ENCODE measurements at regions not wholly inside any gene's neighbourhood (a gene's known extent, or its start where the extent isn't known, plus 50 kb on each side); places are given as distances from the start of the nearest gene placed in this dataset.
"Not testable (repeated sequence)": the region's sequence is repeated elsewhere in the genome, so short reads cannot be mapped to it uniquely, and the experiment has no call there.

DNA sequence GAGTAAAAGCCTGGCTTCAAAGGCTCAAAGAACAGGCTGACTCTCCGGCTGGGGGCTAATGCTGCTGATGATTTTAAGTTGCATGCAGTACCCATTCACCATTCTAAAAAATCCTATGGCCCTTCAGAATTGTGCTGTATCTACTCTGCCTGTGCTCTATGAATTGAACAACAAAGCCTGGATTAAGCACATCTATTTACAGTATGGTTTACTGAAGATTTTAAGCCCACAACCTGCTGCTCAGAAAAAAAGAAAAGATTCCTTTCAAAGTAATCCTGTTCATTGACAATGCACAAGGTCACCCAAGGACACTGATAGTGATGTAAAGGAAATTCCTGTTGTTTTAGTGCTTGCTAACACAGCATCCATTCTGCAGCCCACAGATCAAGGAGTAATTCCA lies 84.9 kb upstream of the SFRP2 start:
- no peak for DNase-seq
- TF ChIP-seq, protein P1, sequence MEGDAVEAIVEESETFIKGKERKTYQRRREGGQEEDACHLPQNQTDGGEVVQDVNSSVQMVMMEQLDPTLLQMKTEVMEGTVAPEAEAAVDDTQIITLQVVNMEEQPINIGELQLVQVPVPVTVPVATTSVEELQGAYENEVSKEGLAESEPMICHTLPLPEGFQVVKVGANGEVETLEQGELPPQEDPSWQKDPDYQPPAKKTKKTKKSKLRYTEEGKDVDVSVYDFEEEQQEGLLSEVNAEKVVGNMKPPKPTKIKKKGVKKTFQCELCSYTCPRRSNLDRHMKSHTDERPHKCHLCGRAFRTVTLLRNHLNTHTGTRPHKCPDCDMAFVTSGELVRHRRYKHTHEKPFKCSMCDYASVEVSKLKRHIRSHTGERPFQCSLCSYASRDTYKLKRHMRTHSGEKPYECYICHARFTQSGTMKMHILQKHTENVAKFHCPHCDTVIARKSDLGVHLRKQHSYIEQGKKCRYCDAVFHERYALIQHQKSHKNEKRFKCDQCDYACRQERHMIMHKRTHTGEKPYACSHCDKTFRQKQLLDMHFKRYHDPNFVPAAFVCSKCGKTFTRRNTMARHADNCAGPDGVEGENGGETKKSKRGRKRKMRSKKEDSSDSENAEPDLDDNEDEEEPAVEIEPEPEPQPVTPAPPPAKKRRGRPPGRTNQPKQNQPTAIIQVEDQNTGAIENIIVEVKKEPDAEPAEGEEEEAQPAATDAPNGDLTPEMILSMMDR (IDR thresholded peaks at IDR 0.05): no peak

DNA sequence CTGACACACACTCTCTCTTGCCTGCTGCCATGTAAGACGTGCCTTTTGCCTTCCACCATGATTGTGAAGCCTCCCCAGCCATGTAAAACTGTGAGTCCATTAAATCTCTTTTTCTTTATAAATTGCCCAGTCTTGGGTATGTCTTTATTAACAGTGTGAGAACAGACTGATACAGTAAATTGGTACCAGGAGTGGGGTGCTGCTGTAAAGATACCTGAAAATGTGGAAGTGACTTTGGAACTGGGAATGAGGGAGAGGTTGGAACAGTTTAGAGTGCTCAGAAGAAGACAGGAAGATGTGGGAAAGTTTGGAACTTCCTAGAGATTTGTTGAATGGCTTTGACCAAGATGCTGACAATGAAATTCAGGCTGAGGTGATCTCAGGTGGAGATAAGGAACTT lies 77.9 kb upstream of the SFRP2 start:
- intact Hi-C loops (cut with DNase I); H3K27ac ChIP-seq; DNase-seq; H3K27me3 ChIP-seq (ENCODE audit: low read depth); H3K36me3 ChIP-seq; H3K4me1 ChIP-seq; ATAC-seq; H3K4me3 ChIP-seq: not testable (repeated sequence)
- H3K9me3 ChIP-seq: peaks cover 20% of the 10 kb centered on the region

More for the DNA sequence above, 84.9 kb upstream of the SFRP2 start:
- no peaks in the 10 kb centered on the region for H3K36me3 ChIP-seq
- no peak overlapping the region for H3K27ac ChIP-seq
- H3K27me3 ChIP-seq (ENCODE audit: low read depth): no peaks in the 10 kb centered on the region
- H3K9me3 ChIP-seq: no peaks in the 10 kb centered on the region
- no peaks in the 10 kb centered on the region for H3K4me1 ChIP-seq
- intact Hi-C loops (cut with DNase I): no loop called here
- no peak overlapping the region for H3K4me3 ChIP-seq
- ATAC-seq: no peak

- Histone ChIP-seq H3K27me3 (ENCODE audit: low read depth) (no peaks in the 10 kb centered on the region), H3K27ac (no peak overlapping the region), H3K36me3 (no peaks in the 10 kb centered on the region), H3K9me3 (no peaks in the 10 kb centered on the region), H3K4me1 (no peaks in the 10 kb centered on the region), H3K4me3 (no peak overlapping the region)
- DNase-seq (no peak), ATAC-seq (no peak)
- TF ChIP-seq, protein P1 (IDR thresholded peaks at IDR 0.05): no peak
- intact Hi-C loops (cut with DNase I): no loop called here
Measured at GRCh38 chr4:153852501-153852900, 63.6 kb upstream of the SFRP2 start.

DNA sequence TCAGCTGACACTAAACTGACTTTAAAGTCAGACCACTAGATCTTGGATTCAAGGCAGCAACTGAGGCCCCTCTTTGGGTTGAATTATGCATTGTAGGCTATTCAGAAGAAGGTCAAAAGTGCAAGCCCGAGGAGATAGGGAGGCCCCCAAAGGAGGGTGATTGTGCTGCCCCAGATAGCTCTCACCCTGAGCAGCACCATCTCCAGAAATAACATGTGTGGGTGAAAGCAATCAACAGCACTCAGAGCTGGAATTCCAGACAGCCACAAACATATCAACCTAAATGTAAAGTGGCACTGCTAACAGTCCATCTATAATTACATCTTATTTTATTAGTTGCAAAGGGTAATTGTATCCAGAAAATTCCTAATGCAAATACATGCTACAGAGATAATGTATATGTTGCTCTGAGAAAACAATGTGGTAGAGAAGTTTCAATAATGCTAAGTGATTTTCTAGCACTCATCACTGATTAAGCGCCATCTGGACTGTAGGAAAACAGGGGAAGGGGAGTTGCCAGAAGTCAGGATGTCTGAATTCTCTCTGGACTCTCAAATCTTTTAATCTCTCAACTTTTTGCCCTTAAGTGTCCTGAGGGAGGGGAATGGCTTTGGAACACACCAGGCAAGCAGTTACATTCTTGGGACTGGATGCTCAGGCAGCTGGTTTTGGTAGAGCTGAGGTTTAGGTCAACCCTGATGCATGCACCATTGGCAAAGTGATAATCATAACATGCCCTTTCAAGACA lies 61.8 kb upstream of the SFRP2 start:
- Histone ChIP-seq H3K4me3 (no peak overlapping the region), H3K27ac (no peak overlapping the region), H3K36me3 (no peaks in the 10 kb centered on the region), H3K4me1 (no peaks in the 10 kb centered on the region), H3K9me3 (no peaks in the 10 kb centered on the region), H3K27me3 (ENCODE audit: low read depth) (no peaks in the 10 kb centered on the region)
- DNase-seq (no peak), ATAC-seq (no peak)
- TF ChIP-seq, protein P1 (IDR thresholded peaks at IDR 0.05): no peak
- intact Hi-C loops (cut with DNase I): no loop called here

GRCh38 chr4:153844144-153844543 lies 55.3 kb upstream of the SFRP2 start:
- no peak for DNase-seq
- H3K4me3 ChIP-seq: no peak overlapping the region

More at GRCh38 chr4:153844144-153844543, 55.3 kb upstream of the SFRP2 start:
- Histone ChIP-seq H3K27me3 (ENCODE audit: low read depth) (no peaks in the 10 kb centered on the region), H3K4me1 (no peaks in the 10 kb centered on the region), H3K27ac (no peak overlapping the region), H3K9me3 (no peaks in the 10 kb centered on the region), H3K36me3 (no peaks in the 10 kb centered on the region)
- ATAC-seq: no peak
- TF ChIP-seq, protein P1 (IDR thresholded peaks at IDR 0.05): no peak
- intact Hi-C loops (cut with DNase I): no loop called here
